A204.1 (cell line): ENCODE measurements at regions not wholly inside any gene's neighbourhood (a gene's known extent, or its start where the extent isn't known, plus 50 kb on each side); places are given as distances from the start of the nearest gene placed in this dataset.
"Not testable (repeated sequence)": the region's sequence is repeated elsewhere in the genome, so short reads cannot be mapped to it uniquely, and the experiment has no call there.

ENCODE experiments used
- FAIRE-seq: peaks from 2 replicates; lab custom pipeline; 2012; peaks lifted over from hg19 to GRCh38; lab: Jason Lieb, UNC

DNA sequence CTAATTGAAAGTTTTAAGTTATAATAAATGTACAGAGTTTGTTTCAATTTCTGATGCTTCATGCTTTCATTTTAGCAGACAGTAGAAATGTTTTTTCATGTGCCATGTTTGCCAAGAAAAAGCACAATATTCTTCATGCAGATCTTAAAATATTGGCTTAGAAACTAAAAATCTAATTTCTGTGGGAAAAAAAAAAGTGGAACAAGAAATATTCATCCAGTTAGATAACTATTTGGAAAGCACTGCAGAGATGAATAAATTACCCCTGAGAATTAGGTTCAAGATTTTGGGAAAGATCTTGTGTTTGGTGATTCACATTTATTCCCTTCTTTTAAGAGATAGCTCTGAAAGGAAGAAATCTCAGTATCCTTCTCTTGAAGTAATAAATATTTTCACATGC lies 912.5 kb downstream of the C4orf33 start:
- FAIRE-seq: no peak

GRCh38 chr4:130012806-130013205 lies 916.9 kb downstream of the C4orf33 start:
- not testable (repeated sequence) for FAIRE-seq

- no peak for FAIRE-seq
These were observed 925.8 kb downstream of the C4orf33 start for GRCh38 chr4:130021706-130022105.

- no peak for FAIRE-seq
These were observed 927.1 kb downstream of the C4orf33 start for GRCh38 chr4:130023088-130023487.

DNA sequence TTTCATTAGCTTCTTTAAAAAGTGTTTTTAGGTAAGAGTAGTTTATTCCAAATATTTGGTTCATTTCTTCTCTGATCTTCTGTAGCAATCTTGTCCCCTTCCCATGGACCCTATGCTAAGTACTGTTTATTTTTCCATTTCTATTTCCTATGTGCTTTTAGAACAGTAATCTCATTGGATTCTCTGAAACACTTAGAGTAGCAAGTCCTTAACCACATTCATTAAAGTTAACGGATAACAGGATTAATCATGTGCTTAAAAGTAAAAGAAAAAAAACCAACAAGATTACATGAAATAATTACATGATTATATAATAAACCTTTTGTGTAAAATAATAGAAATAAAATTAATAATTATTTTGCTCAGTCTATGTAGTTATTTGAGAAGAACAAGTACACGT lies 929.7 kb downstream of the C4orf33 start:
- FAIRE-seq: peak; percentile 34

- no peak for FAIRE-seq
These were observed 930.2 kb downstream of the C4orf33 start for GRCh38 chr4:130026185-130026584.

DNA sequence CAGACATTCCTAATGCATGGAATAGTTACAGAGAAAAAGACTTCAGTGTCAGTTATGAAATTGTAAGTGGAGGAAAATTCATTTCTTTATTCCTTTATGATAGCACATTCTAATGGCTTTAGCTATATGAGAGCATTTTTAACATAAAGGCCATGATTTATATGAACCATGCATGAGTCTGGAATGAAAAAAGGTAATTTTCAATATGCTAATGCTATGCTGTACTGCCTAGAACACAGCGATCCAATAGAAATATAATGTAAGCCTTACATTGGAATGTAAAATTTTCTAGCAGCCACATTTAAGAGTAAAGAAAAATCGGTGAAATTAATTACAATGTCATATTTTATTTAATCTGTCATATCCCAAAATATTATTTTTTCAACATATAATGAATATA lies 932.0 kb downstream of the C4orf33 start:
- no peak for FAIRE-seq

- no peak for FAIRE-seq
These were observed 932.6 kb downstream of the C4orf33 start for GRCh38 chr4:130028552-130028951.

GRCh38 chr4:130029442-130029841 lies 933.5 kb downstream of the C4orf33 start:
- no peak for FAIRE-seq

DNA sequence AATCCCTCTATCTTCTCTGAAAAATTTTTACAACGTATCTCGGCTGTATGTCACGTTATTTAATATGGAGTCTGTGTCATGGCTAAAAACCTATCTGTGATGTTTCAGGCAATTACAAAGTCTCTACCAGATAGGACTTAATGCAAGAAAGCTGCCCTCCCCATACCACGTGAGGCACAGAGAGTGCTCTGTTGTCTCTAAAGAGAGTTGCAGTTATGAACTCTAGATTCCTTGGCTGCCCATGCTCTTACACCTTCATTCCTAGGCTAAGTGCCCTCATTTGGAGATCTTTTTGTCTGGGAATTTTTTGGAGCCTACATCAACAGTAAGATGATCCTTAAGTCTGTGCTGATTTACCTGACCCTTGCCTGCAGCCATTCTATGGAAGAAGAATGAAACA lies 935.9 kb downstream of the C4orf33 start:
- no peak for FAIRE-seq

DNA sequence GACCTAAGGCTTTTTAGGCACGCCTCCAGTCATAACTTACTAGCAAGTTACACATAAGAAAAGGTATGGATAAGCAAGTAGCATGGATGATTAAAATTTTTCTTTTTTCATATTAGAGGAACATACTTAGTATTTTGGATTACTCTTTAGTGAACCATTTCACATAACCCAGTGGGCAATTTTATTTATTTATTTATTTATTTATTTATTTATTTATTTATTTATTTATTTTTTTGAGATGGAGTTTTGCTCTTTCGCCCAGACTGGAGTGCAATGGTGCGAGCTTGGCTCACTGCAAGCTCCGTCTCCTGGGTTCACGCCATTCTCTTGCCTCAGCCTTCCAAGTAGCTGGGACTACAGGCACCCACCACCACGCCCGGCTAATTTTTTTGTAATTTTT lies 937.7 kb downstream of the C4orf33 start:
- not testable (repeated sequence) for FAIRE-seq

DNA sequence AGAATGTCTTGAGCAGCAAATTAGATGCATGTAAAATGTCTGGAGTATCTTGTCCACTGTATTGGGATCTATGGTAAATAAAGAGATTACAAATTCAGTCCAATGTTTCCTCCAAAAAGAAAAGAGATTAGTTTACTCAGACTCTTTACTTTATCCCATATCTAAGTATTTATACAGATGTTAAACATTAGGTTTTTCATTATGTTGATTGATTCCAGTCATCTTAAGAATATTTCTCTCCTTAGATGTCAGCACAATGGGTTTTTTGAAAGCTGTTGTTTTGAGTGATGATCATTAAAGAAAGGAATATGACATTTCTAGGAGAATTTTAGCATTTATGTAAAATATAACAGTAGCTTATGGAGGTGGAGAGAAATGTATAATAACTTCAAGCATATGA lies 938.9 kb downstream of the C4orf33 start:
- FAIRE-seq: no peak

DNA sequence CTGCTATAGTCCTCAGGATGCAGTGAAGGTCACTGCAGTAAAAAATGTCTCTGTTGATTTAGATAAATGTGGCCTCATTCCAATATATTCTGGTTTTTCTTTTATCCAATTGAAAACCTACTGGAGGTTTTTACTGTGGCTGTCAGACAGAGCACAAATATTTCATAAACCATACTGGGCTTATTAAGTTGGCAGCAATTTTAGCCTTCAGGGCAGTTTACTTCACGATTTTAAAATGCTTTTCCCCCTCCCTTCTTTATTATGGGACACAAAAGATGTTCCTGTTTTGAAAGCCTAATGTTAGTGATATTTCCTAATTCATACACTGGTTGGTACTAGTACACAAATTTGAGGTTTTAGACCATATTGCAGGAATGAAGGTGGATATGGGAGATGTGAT lies 939.4 kb downstream of the C4orf33 start:
- FAIRE-seq: no peak

DNA sequence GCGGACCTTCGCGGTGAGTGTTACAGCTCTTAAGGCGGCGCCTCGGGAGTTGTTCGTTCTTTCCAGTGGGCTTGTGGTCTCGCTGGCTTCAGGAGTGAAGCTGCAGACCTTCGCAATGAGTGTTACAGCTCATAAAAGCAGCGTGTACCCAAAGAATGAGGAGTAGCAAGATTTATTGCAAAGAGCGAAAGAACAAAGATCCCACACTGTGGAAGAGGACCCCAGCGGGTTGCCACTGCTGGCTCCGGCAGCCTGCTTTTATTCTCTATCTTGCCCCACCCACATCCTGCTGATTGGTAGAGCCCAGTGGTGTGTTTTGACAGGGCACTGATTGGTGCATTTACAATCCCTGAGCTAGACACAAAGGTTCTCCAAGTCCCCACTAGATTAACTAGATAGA lies 941.9 kb downstream of the C4orf33 start:
- FAIRE-seq: not testable (repeated sequence)

- not testable (repeated sequence) for FAIRE-seq
These were observed 942.6 kb downstream of the C4orf33 start for GRCh38 chr4:130038540-130038939.

- FAIRE-seq: no peak
These were observed 947.8 kb downstream of the C4orf33 start for GRCh38 chr4:130043732-130044160.

GRCh38 chr4:130044788-130045531 lies 949.0 kb downstream of the C4orf33 start:
- no peak for FAIRE-seq

DNA sequence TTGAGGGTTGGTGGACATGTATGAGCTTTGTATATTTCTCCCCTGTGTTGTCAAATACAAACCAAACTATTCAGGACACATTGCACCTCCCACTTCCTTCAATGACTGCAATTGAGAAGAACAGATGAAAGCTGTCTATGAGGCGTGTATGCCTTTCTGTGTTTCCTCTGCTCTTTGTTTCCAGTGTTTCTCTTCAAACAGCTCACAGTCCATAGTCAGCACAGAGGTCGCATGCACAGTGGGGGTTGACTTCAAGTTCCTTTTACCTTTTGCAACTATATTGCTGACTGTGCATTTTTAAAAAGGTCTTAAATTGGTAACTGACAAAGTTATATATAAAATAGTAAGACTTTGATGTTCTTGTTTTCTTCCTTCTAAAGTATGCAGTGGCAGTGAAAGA lies 957.8 kb downstream of the C4orf33 start:
- FAIRE-seq: no peak

GRCh38 chr4:130054908-130055307 lies 959.0 kb downstream of the C4orf33 start:
- no peak for FAIRE-seq

- FAIRE-seq: no peak
These were observed 960.3 kb downstream of the C4orf33 start for GRCh38 chr4:130056286-130056685.

DNA sequence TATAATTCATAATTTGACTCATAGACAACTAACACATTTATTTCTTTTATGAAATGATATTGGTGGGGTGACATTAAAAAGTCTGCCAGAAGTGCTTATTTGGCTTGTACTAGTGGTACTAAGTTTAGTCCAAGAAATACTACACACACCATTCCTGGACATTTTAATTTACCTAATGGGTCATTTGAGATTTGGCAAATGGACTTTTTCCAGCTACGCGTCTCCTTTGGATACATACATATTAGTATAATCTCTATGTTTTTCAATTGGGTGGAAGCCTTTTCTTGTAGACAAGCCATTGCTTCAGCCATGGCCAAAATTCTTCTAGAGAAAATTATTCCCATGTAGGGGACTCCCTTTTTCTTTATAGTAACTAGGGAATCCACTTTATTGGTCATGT lies 968.5 kb downstream of the C4orf33 start:
- FAIRE-seq: no peak

- no peak for FAIRE-seq
These were observed 971.5 kb downstream of the C4orf33 start for GRCh38 chr4:130067419-130067818.

DNA sequence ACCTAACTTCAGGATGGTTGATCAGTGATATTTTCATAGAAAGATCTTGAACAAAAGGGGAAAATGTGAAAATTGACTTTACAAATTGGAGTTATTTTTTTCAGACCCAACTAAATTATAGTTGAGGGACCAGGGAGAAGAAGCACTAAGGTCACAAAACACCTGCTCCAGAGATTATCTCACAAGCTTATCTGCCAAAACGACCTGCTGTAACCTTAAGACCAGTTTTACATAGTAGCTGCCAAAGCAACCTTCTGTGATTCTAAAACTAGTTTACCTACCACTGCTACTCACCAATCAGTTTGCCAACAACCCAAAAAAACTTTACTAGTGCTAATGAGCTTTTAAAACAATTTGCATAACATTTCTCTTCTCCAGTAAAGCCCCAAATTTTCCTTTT lies 972.1 kb downstream of the C4orf33 start:
- no peak for FAIRE-seq

- no peak for FAIRE-seq
These were observed 975.8 kb downstream of the C4orf33 start for GRCh38 chr4:130071746-130072145.
